Activated effector memory CD4-positive, alpha-beta T cell treated with Interleukin-2 at 50 U/mL for 16 hours (primary cell): ENCODE measurements at regions not wholly inside any gene's neighbourhood (a gene's known extent, or its start where the extent isn't known, plus 50 kb on each side); places are given as distances from the start of the nearest gene placed in this dataset.
"Not testable (repeated sequence)": the region's sequence is repeated elsewhere in the genome, so short reads cannot be mapped to it uniquely, and the experiment has no call there.

Experiments used
- DNase-seq: peaks from one replicate; pipeline ENCODE4 v3.0.0-alpha.2; 2020

GRCh38 chr2:8594731-8595427 is 87.0 kb upstream of the ID2 start:
- DNase-seq, result no peak

- no peak for DNase-seq
Measured at GRCh38 chr2:8595428-8595805, 86.4 kb upstream of the ID2 start.

DNA sequence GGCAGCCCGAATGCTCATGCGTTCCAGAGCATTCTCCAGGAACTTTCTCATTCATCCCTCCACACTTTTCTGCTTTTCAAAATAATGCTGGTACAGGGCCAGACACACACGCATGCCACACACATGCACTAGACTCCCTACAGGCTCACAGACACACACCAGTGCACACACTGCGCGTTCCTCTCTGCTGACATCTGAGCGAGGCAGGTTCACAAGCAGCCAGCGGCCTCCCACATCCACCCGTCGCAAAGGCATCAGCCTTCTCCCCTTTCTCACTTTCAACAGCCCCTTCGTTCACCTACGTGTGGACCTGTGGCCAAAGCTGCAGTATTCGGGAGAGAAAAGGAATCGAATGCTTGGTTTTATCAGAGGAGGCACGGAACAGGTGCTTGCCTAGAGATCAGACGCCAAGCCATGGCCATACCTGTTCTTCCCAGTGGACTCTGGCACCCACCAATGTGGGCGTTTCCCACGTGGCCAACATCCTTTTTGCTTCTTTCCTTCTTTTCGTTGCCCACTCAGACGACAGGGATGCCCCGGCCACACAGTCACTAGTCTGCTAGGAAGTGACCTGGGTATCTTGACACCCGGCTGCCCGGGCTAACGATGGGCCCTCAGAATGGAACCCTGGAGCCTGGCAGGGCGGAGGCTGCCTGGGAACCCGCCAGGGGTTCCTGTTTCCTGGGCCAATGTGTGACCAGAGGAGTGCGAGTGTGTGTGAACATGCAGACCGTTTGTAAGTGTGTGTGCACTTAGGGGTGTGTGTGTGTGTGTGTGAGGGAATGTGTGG is 85.8 kb upstream of the ID2 start:
- no peak for DNase-seq

- DNase-seq, result no peak
Measured at GRCh38 chr2:8597094-8597493, 84.8 kb upstream of the ID2 start.

- no peak for DNase-seq
Measured at GRCh38 chr2:8597559-8598225, 84.2 kb upstream of the ID2 start.

DNA sequence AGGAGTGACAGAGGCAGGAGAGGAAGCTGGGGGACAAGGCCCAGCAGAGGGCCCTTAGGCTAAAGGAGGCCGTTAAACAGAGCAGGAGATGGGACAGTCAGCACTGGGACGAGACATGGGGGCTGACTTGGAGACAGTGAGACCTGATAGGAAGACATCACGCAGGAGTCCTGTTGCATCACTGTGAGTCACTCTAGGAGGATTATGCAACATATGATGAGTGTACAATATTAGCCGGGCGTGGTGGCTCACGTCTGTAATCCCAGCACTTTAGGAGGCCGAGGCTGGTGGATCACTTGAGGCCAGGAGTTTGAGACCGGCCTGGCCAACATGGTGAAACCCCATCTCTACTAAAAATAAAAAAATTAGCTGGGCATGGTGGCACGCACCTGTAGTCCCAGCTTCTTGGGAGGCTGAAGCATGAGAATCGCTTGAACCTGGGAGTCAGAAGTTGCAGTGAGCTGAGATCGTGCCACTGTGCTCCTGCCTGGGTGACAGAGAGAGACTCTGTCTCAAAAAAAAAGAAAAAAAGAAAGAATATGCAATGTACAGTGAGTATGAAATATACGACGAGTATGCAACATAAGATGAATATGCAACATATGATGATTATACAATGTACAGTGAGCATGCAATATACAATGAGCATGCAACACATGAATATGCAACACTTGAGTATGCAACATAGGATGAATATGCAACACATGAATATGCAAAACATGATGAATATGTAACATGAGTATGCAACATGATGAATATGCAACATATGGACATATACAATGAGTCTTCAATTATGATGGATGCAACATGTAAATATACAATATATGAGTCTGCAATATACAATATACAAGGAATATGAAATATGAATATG is 83.3 kb upstream of the ID2 start:
- no peak for DNase-seq

- DNase-seq, result no peak
Measured at GRCh38 chr2:8599421-8600242, 82.2 kb upstream of the ID2 start.

- no peak for DNase-seq
Measured at GRCh38 chr2:8600456-8600855, 81.4 kb upstream of the ID2 start.

DNA sequence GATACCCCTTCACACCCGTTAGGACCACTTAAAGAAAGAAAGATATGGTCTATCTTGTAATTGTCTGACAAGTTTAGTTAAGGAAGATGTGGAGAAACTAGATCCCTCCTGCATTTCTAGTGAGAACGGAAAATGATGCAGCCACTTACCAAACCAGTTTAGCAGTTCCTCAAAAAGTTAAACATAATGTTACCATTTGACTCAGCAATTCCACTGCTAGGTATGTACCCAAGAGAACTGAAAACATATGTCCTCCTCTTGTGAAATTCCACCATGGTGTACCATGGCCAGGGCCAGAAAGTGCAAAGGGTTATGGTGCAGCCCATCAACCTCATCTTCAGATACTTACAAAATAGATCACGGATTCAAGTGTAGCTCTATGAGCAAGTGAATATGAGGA is 79.0 kb upstream of the ID2 start:
- DNase-seq, result no peak

DNA sequence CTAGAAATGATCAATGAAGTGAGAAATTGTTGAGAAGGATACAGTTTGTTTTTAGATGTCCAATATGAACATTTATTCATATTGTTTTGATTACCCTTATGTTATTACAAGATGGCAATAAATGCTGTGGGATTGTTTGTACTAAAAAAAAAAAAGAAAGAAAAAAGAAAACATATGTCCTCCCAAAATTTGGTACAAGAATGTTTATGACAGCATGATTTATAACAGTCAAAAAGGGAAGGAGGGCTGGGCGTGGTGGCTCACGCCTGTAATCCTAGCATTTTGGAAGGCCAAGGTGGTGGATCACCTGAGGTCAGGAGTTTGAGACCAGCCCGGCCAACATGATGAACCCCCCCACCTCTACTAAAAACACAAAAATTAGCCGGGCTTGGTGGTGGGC is 78.5 kb upstream of the ID2 start:
- not testable (repeated sequence) for DNase-seq

DNA sequence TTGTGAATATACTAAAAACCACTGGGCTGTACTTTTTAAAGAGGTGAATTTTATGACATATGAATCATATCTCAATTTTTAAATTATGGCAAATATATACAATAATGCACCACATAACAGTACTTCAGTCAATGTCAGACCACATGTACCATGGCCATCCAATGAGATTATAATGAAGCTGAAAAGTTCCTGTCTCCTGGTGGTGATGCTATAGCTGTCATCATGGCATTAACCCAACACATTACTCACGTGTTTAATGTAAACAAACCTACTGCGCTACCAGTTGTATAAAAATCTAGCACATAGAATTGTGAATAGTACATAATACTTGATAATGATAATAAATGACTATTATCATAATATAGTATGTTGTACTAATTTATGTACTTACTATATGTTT is 77.6 kb upstream of the ID2 start:
- no peak for DNase-seq

DNA sequence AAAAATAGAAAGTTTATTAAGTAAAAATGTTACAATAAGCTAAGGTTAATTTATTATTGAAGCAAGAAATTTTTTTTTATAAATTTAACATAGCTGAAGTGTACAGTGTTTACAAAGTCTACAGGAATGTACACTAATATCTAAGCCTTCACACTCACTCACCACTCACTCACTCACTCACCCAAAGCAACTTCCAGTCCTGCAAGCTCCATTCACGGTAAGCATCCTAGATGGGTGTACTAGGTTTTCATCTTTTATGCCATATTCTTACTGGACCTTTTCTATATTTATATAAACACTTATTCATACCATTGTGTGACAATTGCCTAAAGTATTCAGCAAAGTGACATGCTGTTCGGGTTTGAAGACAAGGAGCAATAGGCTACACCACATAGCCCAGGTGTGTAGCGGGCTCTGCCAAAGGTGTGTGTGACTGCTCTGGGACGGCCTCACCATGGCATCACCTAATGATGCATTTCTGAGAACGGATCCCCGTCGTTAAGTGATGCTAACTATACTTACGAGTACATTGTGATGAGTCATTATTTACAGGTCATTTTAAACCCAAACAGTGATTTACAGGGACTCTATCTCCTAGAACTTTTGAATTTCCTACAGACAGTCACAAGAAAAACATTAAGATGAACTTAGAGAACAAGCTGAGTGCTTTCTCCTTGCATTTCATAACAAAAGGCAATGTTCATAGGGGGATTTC is 76.3 kb upstream of the ID2 start:
- DNase-seq, result no peak

DNA sequence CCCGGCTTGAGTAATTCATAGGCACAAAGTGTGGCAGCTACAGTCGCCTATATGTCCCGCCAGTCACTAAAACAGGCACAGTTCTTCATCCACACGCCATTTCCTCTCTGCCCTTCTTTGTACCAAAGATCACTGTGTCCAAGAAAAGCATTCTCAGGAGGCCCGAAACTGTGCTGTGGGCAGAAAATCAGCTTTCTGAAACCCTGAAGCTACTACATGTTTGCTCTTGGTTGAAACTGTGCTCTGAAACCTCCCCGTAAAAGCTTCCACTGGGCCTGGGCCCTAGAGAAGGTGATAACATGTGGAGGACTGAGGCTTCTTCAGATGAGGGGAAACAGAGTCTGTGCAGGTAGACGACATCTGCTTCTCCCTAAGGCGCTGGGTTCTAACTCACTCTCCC is 75.6 kb upstream of the ID2 start:
- DNase-seq, result no peak

- DNase-seq, result no peak
Measured at GRCh38 chr2:8606649-8607550, 75.0 kb upstream of the ID2 start.

GRCh38 chr2:8607606-8608005 is 74.2 kb upstream of the ID2 start:
- no peak for DNase-seq

GRCh38 chr2:8608411-8608954 is 73.4 kb upstream of the ID2 start:
- no peak for DNase-seq

- no peak for DNase-seq
Measured at GRCh38 chr2:8609357-8609811, 72.5 kb upstream of the ID2 start.

DNA sequence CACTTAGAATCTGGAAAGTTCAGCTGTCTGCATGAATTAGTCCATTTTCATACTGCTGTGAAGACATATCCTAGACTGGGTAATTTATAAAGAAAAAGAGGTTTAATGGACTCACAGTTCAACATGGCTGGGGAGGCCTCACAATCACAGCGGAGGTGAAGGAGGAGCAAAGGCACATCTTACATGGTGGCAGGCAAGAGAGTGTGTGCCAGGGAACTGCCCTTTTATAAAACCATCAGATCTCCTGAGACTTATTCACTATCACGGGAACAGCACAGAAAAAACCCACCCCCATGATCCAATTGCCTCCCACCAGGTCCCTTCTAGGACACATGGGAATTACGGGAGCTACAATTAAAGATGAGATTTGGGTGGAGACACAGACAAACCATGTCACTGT is 71.1 kb upstream of the ID2 start:
- DNase-seq, result not testable (repeated sequence)

GRCh38 chr2:8611246-8611645 is 70.6 kb upstream of the ID2 start:
- no peak for DNase-seq

DNA sequence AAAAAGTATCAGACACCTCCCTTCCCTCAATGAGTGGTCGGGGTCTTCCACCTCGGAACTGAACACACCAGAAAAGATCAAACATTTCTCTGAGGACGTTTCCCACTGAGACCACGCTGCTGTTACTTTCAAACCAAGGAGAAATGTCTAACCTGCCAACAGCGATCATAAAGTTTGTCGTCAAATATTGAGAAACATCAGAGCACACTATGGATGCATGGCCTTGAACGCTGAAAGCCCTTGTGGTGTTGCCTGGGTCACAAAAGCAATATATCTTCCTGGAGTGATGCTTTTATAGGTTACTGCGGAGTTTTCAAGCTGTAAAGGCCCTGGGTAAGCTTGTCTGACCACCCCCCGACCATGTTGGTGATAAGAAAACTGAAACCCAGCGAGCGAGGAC is 70.2 kb upstream of the ID2 start:
- DNase-seq, result no peak
